Neural cell (in vitro differentiated cells): ENCODE measurements at regions not wholly inside any gene's neighbourhood (a gene's known extent, or its start where the extent isn't known, plus 50 kb on each side); places are given as distances from the start of the nearest gene placed in this dataset.

ENCODE experiments used
- H2AFZ ChIP-seq: fragments of 200-600, 300-800 bp; sonication (generic), shearing (Covaris generic); 2 replicates; pipeline ENCODE4 v1.6.0; 2014; ENCODE audit warnings: low read depth, mild to moderate bottlenecking, antibody characterized with exemption, low read length, moderate library complexity
- H3F3A ChIP-seq: fragments of 200-600 bp; shearing (Covaris generic); 2 replicates; pipeline ENCODE4 v1.6.1; 2016; ENCODE audit warnings: mild to moderate bottlenecking, moderate library complexity, mixed read lengths, antibody characterized with exemption, low read length; ENCODE audit not compliant: insufficient read depth, poor library complexity, severe bottlenecking
- H3K27ac ChIP-seq: fragments of 200-600, 300-800 bp; sonication (generic), shearing (Covaris generic); 2 replicates; pipeline ENCODE4 v1.5.1; 2014; ENCODE audit warnings: mild to moderate bottlenecking, low read length, moderate library complexity
- H3K27me3 ChIP-seq: fragments of 300-800, 200-600 bp; sonication (generic), shearing (Covaris generic); 2 replicates; pipeline ENCODE4 v1.6.0; 2014; ENCODE audit warnings: mild to moderate bottlenecking, low read depth, low read length, moderate library complexity; ENCODE audit not compliant: insufficient read depth
- H3K36me3 ChIP-seq: fragments of 300-800, 200-600 bp; sonication (generic), shearing (Covaris generic); 2 replicates; pipeline ENCODE4 v1.5.1; 2014; ENCODE audit warnings: mild to moderate bottlenecking, antibody characterized with exemption, low read length, moderate library complexity; ENCODE audit not compliant: insufficient read depth
- H3K4me2 ChIP-seq: fragments of 300-800, 200-600 bp; sonication (generic), shearing (Covaris generic); 2 replicates; pipeline ENCODE4 v1.6.0; 2014; ENCODE audit warnings: mild to moderate bottlenecking, low read length
- H3K4me3 ChIP-seq: fragments of 300-800, 200-600 bp; sonication (generic), shearing (Covaris generic); 2 replicates; pipeline ENCODE4 v1.5.1; 2014; ENCODE audit warnings: mild to moderate bottlenecking, low read length, moderate library complexity
- H3K79me2 ChIP-seq: fragments of 200-600 bp; shearing (Covaris generic); replicated peaks from 2 replicates; pipeline ENCODE4 v1.6.0; 2014; ENCODE audit warnings: mild to moderate bottlenecking, low read length, moderate library complexity; ENCODE audit not compliant: insufficient read depth
- H3K9ac ChIP-seq: fragments of 300-800, 200-600 bp; sonication (generic), shearing (Covaris generic); 2 replicates; pipeline ENCODE4 v1.6.1; 2016; ENCODE audit warnings: mild to moderate bottlenecking, low read length, mixed read lengths
- H3K9me2 ChIP-seq: fragments of 200-600 bp; shearing (Covaris generic); 2 replicates; pipeline ENCODE4 v1.6.1; 2016; ENCODE audit warnings: mild to moderate bottlenecking, low read length, mixed read lengths; ENCODE audit not compliant: insufficient read depth
- H3K9me3 ChIP-seq: fragments of 200-600, 300-800 bp; sonication (generic), shearing (Covaris generic); 2 replicates; pipeline ENCODE4 v1.6.1; 2016; ENCODE audit warnings: mild to moderate bottlenecking, mixed run types, low read length, moderate library complexity, mixed read lengths
- H4K20me1 ChIP-seq: fragments of 200-600 bp; shearing (Covaris generic); 2 replicates; pipeline ENCODE4 v1.6.1; 2016; ENCODE audit warnings: mild to moderate bottlenecking, mixed run types; ENCODE audit not compliant: insufficient read depth
- EP300 ChIP-seq: fragments of 450-650 bp; conservative IDR thresholded peaks from 2 replicates; pipeline ENCODE4 v1.6.1; 2014; ENCODE audit warnings: antibody characterized with exemption, mild to moderate bottlenecking, moderate library complexity; ENCODE audit not compliant: poor library complexity, severe bottlenecking
- EZH2 ChIP-seq: fragments of 200-600, 300-800 bp; shearing (Covaris generic), sonication (generic); IDR thresholded peaks from 2 replicates; pipeline ENCODE4 v1.6.1; 2014; ENCODE audit warnings: antibody characterized with exemption, low read length, borderline replicate concordance, mild to moderate bottlenecking; ENCODE audit not compliant: insufficient read depth, poor library complexity, severe bottlenecking
- MXI1 ChIP-seq: fragments of 450-650 bp; conservative IDR thresholded peaks from 2 replicates; pipeline ENCODE4 v1.6.1; 2014; ENCODE audit warnings: antibody characterized with exemption, mild to moderate bottlenecking; ENCODE audit not compliant: poor library complexity, severe bottlenecking
- POLR2AphosphoS5 ChIP-seq: IDR thresholded peaks from 2 replicates; pipeline ENCODE4 v1.6.1; 2012
- RAD21 ChIP-seq: fragments of 450-650 bp; conservative IDR thresholded peaks from 2 replicates; pipeline ENCODE4 v1.6.1; 2014; ENCODE audit warnings: antibody characterized with exemption, mild to moderate bottlenecking, moderate library complexity
- SMC3 ChIP-seq: fragments of 450-650 bp; conservative IDR thresholded peaks from 2 replicates; pipeline ENCODE4 v1.6.1; 2014; ENCODE audit warnings: antibody characterized with exemption, mild to moderate bottlenecking, moderate library complexity; ENCODE audit not compliant: poor library complexity
- TAF1 ChIP-seq: IDR thresholded peaks from 2 replicates; pipeline ENCODE4 v1.6.1; 2012; ENCODE audit warnings: low read depth
- TF ChIP-seq, protein P1 (sequence below): fragments of 450-650 bp; IDR thresholded peaks from 2 replicates; pipeline ENCODE4 v1.5.1; 2014; ENCODE audit warnings: antibody characterized with exemption, mild to moderate bottlenecking, moderate library complexity; ENCODE audit not compliant: poor library complexity, severe bottlenecking
- TF ChIP-seq, protein P2 (sequence below): IDR thresholded peaks from 2 replicates; pipeline ENCODE4 v1.6.1; 2012; ENCODE audit warnings: borderline replicate concordance

DNA sequence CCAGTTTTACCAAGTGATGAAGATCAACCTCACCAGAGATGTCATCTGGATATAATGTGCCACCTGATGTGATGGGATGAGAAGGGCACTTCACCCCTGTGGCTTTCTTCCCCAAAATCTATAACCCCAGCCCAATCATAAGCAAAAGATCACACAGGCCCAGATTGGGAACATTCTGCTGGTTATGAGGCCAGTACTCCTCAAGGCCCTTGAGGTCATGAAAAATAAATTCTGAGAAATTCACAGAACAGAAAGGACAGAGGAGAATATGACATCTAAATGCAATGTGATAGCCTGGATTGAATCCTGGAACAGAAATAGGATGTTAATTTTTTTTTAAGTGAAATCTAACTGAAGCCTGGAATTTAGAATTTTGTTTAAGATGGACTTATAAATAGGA is 243.5 kb downstream of the CBLN4 start:
- TF ChIP-seq, protein P1, sequence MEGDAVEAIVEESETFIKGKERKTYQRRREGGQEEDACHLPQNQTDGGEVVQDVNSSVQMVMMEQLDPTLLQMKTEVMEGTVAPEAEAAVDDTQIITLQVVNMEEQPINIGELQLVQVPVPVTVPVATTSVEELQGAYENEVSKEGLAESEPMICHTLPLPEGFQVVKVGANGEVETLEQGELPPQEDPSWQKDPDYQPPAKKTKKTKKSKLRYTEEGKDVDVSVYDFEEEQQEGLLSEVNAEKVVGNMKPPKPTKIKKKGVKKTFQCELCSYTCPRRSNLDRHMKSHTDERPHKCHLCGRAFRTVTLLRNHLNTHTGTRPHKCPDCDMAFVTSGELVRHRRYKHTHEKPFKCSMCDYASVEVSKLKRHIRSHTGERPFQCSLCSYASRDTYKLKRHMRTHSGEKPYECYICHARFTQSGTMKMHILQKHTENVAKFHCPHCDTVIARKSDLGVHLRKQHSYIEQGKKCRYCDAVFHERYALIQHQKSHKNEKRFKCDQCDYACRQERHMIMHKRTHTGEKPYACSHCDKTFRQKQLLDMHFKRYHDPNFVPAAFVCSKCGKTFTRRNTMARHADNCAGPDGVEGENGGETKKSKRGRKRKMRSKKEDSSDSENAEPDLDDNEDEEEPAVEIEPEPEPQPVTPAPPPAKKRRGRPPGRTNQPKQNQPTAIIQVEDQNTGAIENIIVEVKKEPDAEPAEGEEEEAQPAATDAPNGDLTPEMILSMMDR = no peak
- no peak for TF ChIP-seq EP300
- no peak for TF ChIP-seq EZH2
- TF ChIP-seq SMC3 = no peak
- no peak for TF ChIP-seq MXI1
- TF ChIP-seq POLR2AphosphoS5 = no peak
- TF ChIP-seq, protein P2, sequence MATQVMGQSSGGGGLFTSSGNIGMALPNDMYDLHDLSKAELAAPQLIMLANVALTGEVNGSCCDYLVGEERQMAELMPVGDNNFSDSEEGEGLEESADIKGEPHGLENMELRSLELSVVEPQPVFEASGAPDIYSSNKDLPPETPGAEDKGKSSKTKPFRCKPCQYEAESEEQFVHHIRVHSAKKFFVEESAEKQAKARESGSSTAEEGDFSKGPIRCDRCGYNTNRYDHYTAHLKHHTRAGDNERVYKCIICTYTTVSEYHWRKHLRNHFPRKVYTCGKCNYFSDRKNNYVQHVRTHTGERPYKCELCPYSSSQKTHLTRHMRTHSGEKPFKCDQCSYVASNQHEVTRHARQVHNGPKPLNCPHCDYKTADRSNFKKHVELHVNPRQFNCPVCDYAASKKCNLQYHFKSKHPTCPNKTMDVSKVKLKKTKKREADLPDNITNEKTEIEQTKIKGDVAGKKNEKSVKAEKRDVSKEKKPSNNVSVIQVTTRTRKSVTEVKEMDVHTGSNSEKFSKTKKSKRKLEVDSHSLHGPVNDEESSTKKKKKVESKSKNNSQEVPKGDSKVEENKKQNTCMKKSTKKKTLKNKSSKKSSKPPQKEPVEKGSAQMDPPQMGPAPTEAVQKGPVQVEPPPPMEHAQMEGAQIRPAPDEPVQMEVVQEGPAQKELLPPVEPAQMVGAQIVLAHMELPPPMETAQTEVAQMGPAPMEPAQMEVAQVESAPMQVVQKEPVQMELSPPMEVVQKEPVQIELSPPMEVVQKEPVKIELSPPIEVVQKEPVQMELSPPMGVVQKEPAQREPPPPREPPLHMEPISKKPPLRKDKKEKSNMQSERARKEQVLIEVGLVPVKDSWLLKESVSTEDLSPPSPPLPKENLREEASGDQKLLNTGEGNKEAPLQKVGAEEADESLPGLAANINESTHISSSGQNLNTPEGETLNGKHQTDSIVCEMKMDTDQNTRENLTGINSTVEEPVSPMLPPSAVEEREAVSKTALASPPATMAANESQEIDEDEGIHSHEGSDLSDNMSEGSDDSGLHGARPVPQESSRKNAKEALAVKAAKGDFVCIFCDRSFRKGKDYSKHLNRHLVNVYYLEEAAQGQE = no peak
- TF ChIP-seq TAF1 = no peak
- TF ChIP-seq RAD21 = no peak
- Histone ChIP-seq H3K4me2 (no peak overlapping the region), H3K9me2 (no peaks in the 10 kb centered on the region), H3K36me3 (no peaks in the 10 kb centered on the region), H4K20me1 (no peaks in the 10 kb centered on the region), H3K9ac (no peak overlapping the region), H2AFZ (no peak overlapping the region), H3K27me3 (no peaks in the 10 kb centered on the region), H3F3A (no peaks in the 10 kb centered on the region), H3K79me2 (no peaks in the 10 kb centered on the region), H3K27ac (no peak overlapping the region), H3K9me3 (no peaks in the 10 kb centered on the region), H3K4me3 (no peak overlapping the region)

- Histone ChIP-seq H3K27ac (no peak overlapping the region), H4K20me1 (no peaks in the 10 kb centered on the region), H3F3A (no peaks in the 10 kb centered on the region), H3K9ac (no peak overlapping the region), H3K36me3 (no peaks in the 10 kb centered on the region), H3K9me2 (no peaks in the 10 kb centered on the region), H2AFZ (no peak overlapping the region), H3K79me2 (no peaks in the 10 kb centered on the region), H3K27me3 (no peaks in the 10 kb centered on the region), H3K4me3 (no peak overlapping the region), H3K4me2 (no peak overlapping the region), H3K9me3 (no peaks in the 10 kb centered on the region)
- TF ChIP-seq RAD21 = no peak
- TF ChIP-seq, protein P2 = no peak
- no peak for TF ChIP-seq TAF1
- TF ChIP-seq, protein P1 = no peak
Measured at GRCh38 chr20:55761100-55761499, 244.2 kb downstream of the CBLN4 start.
